Stimulated activated CD8-positive, alpha-beta memory T cell treated with anti-CD3 and anti-CD28 coated beads, Interleukin-15, amount 100 ng/mL, for 1 hour (primary cell): ENCODE measurements at regions not wholly inside any gene's neighbourhood (a gene's known extent, or its start where the extent isn't known, plus 50 kb on each side); places are given as distances from the start of the nearest gene placed in this dataset.
"Not testable (repeated sequence)": the region's sequence is repeated elsewhere in the genome, so short reads cannot be mapped to it uniquely, and the experiment has no call there.

Experiments
- DNase-seq: peaks from one replicate; pipeline ENCODE4 v3.0.0-alpha.2; 2020; ENCODE audit warnings: low read depth

GRCh38 chr13:70784207-70784989 lies 676.1 kb upstream of the KLHL1 start:
- no peak for DNase-seq

DNA sequence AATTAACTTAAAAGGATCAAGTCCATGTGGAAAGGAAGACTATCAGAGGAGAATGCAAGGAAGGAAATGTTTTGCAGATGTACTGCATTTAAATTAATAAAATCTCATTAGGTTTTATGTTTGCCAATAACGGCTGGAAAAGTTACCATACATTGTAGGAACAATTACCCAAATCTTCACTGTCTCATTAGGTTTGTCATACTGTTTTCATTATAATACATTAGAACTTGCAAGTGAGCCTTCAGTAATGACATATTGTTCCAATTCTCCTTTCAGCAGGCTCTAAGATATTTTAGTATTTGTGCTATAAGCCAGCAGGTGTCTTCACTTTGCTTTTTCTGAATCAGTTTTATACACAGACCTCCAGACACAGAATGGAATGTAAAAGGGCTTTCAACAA lies 661.6 kb upstream of the KLHL1 start:
- DNase-seq, result no peak

DNA sequence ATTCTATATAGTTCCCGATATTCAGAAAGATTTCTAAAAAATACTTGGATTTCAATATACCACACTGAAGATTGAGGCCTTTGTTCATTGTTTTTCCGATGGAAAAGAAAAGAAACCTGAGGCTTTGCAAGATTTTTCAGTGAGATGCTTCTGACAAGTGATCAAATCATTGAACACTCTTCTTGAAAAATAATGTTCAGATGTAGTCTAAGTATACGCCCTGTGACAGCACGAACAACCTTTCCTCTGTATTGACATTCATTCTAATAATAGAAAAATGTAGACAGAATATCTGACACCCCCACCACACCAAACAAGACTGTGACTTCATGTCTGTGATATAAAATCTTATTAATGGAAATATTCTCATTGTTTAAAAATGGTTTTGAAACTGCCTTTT lies 650.7 kb upstream of the KLHL1 start:
- DNase-seq, result no peak

- DNase-seq, result no peak
Measured at GRCh38 chr13:70756088-70756487, 647.8 kb upstream of the KLHL1 start.

DNA sequence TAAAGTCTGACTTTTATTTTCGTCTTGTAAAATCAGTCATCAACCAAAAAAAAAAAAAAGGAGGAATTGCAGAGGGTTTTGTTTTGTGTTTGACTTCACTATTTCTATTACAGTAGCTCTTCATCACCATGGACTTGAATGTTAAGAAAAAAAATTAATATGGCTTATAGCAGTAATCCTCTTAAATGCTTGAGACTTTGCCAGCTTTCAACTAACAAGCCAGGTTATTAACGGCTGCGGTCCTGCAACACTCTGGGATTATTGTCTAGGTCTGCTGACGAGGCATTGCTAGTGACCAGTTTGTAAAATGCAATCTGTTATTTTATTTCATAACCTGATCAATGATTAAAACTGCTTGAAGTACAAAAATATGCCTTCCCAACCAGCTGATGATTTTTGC lies 647.2 kb upstream of the KLHL1 start:
- no peak for DNase-seq

DNA sequence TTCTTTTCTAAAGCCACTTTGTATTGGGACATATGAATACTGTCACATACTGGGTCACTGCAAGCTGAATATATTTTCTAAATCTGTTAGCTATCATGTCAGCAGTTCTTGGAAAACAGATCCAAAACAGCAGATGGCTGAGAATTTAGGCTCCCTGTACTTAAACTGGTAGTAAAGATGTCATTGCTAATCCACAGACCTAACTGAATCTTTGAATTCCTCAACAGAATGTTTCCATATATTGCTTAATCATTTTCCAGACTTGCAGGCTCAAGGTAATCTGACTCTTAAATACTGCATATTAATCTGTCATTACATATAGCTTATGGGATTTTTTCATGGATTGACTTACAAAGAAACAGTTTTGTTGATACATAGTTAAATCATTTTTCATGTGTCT lies 639.0 kb upstream of the KLHL1 start:
- no peak for DNase-seq

GRCh38 chr13:70746469-70746868 lies 638.2 kb upstream of the KLHL1 start:
- not testable (repeated sequence) for DNase-seq

DNA sequence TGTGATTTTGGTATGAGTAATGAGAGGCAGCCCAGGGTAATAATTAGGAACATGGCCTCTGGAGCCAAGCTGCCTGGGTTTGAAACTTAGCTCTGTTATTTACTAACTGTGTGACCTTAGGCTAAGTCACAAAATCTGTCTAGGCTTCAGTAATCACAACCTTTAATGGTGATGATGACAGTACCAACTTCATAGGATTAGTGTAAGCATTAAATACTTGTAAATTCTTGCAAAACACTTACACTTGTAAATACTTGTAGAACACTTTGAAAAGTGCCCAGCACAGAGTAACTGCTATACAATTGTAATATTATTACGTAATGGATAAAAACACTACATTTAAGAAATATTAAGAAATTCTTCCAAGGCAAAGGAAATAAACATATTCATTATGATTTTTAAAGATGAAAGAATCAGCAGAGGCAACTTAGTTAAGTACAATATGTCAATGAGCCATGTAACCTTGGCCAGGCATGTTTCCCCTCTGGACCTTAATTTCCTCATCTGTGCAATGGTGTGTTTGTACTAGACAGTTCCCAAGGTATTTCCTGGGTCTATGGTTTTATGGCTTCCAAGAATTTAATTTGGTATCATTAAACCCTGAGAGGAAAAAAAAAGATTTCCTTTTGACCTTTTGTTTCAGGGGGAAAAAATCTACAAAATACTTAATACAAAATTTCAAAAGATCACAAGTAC lies 628.5 kb upstream of the KLHL1 start:
- no peak for DNase-seq

GRCh38 chr13:70732611-70733010 lies 624.4 kb upstream of the KLHL1 start:
- no peak for DNase-seq

GRCh38 chr13:70729369-70729768 lies 621.1 kb upstream of the KLHL1 start:
- DNase-seq, result no peak

- DNase-seq, result no peak
Measured at GRCh38 chr13:70723732-70724131, 615.5 kb upstream of the KLHL1 start.

- no peak for DNase-seq
Measured at GRCh38 chr13:70720386-70720785, 612.1 kb upstream of the KLHL1 start.

DNA sequence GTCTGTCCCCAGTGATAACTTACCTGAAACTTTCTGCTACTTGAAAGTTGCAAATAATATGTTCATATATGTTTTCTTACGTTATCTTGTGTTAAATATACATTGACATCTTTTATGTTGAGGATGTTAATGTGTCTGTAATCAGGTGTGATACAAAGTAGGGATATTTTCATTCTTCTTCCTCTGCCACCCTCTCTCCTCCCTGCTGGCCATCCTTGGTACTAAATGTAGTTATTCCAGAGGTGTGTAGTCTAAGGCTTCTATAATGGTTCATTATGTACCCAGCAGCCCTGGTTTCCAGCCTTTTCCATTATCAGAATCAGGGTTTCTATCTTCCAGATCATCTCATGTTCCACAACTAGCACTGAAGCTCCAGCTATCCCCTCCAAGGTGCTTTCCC lies 606.7 kb upstream of the KLHL1 start:
- DNase-seq, result no peak

DNA sequence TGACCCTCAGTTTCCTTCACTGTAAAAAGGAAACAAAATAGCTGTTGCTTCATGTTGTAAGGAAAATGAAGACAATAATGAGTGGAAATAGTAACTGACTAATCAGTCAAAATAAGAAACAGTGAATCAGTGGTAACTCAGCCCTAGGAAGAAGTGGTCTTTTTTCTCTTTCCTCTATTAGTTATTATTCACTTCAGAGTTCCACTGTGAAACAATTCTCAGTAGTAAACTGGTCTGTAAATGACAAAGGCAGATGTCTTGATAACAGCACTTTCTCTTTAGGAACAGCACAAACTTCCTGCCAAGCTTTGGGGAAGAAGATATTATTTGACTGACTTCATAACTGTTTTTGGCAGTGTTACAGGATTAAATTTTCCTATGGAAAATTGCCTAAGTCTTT lies 600.5 kb upstream of the KLHL1 start:
- DNase-seq, result no peak

DNA sequence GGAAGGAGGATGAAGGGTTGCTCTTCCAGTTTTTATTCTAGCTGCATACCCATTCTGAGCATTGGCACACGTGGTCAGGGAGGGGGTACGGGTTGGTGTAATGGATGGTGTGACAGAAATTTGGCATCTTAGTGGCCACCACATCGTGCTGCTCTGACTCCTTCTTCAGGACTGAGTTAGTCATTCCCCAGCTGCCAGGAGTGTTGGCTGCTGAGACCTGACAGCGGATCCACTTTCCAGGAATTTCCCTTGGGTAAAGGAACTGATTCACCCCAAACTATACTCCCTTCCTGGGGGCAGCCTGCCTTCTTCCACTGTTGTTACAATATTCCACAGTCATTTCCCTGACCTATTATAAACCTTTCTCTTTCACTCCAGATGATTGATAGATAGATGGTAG lies 595.5 kb upstream of the KLHL1 start:
- DNase-seq, result no peak

GRCh38 chr13:70694996-70695715 lies 586.9 kb upstream of the KLHL1 start:
- DNase-seq, result no peak

DNA sequence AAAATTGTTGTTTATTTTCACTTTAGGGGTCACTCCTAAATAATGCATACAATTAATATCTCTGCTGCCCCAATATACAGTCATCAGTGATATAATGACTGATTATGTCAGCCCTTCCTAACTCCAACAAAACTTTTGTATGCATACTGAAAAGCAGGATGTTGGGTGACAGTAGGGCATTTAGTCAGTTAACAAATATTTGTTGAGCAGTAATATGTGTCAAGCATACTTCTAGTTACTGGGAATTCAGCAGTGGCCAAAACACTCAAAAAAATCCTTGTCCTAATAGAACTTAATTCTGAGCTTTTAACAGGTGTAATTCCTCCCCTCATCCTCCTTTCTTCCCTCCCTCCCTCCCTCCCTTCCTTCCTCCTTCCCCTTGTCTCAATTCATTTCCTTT lies 560.7 kb upstream of the KLHL1 start:
- DNase-seq, result no peak

DNA sequence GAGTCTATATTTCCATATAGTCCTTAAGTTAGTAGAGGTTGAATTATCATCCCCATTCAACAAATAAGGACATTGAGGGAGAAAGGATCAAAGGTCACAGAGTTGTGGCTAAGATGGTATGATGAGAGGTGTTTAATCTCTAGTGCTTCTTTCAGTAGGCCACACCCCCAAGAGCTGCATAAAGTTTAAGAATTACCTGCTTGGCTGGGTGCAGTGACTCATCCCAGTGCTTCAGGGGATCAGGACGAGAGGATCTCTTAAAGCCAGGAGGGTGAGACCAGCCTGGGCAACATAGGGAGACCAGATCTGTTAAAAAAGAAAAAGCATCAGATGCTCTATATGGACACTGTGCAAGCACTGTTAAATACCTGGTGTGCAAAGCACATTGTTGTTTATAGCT lies 560.0 kb upstream of the KLHL1 start:
- DNase-seq, result no peak

- DNase-seq, result no peak
Measured at GRCh38 chr13:70666883-70667556, 558.8 kb upstream of the KLHL1 start.

- no peak for DNase-seq
Measured at GRCh38 chr13:70662231-70662940, 554.1 kb upstream of the KLHL1 start.

DNA sequence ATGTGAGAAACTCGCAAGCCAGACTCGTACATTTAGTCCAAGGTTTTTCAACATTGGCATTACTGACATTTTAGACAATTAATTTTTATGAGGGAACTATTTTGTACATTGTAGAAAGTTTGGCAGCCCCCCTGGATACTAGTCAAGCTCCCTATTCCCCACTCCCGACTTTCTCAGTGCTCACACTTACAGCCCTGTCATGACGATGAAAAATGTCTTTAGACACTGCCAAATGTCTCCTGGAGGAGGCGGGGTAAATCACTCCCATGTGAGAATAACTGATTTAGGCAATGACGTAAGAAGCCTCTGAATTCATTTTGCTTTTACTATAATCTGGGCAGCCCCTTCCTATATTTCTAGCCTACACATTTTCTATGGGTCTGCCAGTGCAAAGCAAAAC lies 535.8 kb upstream of the KLHL1 start:
- no peak for DNase-seq

DNA sequence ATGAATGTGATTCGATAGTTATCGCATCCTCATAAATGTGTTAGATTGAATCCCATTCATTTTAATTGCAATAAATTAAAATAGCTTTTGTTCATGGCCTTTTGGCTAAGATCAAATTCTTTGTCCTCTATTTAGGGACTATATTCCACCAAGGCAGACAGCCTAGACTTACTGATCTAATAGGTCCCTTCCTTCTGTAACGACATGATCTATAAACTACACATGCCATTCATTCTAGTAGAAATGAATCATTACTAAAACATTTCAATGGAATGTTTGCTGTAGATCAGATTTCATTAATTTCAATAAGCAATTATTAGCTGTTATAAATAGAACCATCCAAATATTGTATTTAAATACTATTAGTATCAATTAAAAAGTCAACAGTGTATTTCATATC lies 526.6 kb upstream of the KLHL1 start:
- no peak for DNase-seq
